ENCODE measurements at regions not wholly inside any gene's neighbourhood (a gene's known extent, or its start where the extent isn't known, plus 50 kb on each side); places are given as distances from the start of the nearest gene placed in this dataset.

GRCh38 chr16:13791095-13791494 lies 128.9 kb upstream of the ERCC4 start:
- H3K27ac ChIP-seq: no peak overlapping the region
- no peak for TF ChIP-seq CTCF (IDR thresholded peaks at IDR 0.05)
- no peak overlapping the region for H3K4me3 ChIP-seq (ENCODE audit: low read depth, low read length)
- no peak overlapping the region for H3K9ac ChIP-seq
- H3K4me2 ChIP-seq (ENCODE audit: low read length): no peak overlapping the region
- no peaks in the 10 kb centered on the region for H3K4me1 ChIP-seq
- H3K36me3 ChIP-seq (ENCODE audit: control insufficient read depth, insufficient read depth, low read length): no peaks in the 10 kb centered on the region
- H3K9me3 ChIP-seq (ENCODE audit: control insufficient read depth, low read length): no peaks in the 10 kb centered on the region
- H2AFZ ChIP-seq: no peak overlapping the region
- no peaks in the 10 kb centered on the region for H3K27me3 ChIP-seq (ENCODE audit: control insufficient read depth, insufficient read depth, low read length)
- no peaks in the 10 kb centered on the region for H3K79me2 ChIP-seq

GRCh38 chr16:13793841-13794409 lies 126.0 kb upstream of the ERCC4 start:
- H3K9ac ChIP-seq: no peak overlapping the region
- H3K27ac ChIP-seq: no peak overlapping the region
- no peaks in the 10 kb centered on the region for H3K4me1 ChIP-seq
- no peaks in the 10 kb centered on the region for H3K9me3 ChIP-seq (ENCODE audit: control insufficient read depth, low read length)
- no peaks in the 10 kb centered on the region for H3K79me2 ChIP-seq
- no peak overlapping the region for H3K4me3 ChIP-seq (ENCODE audit: low read depth, low read length)
- H2AFZ ChIP-seq: no peak overlapping the region
- H3K36me3 ChIP-seq (ENCODE audit: control insufficient read depth, insufficient read depth, low read length): no peaks in the 10 kb centered on the region
- no peaks in the 10 kb centered on the region for H3K27me3 ChIP-seq (ENCODE audit: control insufficient read depth, insufficient read depth, low read length)
- no peak for TF ChIP-seq CTCF (IDR thresholded peaks at IDR 0.05)
- no peak overlapping the region for H3K4me2 ChIP-seq (ENCODE audit: low read length)

GRCh38 chr16:13795131-13795530 lies 124.8 kb upstream of the ERCC4 start:
- no peaks in the 10 kb centered on the region for H3K36me3 ChIP-seq (ENCODE audit: control insufficient read depth, insufficient read depth, low read length)
- no peak overlapping the region for H3K9ac ChIP-seq
- H3K27ac ChIP-seq: no peak overlapping the region
- H3K4me3 ChIP-seq (ENCODE audit: low read depth, low read length): no peak overlapping the region
- H3K4me2 ChIP-seq (ENCODE audit: low read length): no peak overlapping the region
- no peaks in the 10 kb centered on the region for H3K27me3 ChIP-seq (ENCODE audit: control insufficient read depth, insufficient read depth, low read length)
- no peaks in the 10 kb centered on the region for H3K4me1 ChIP-seq
- no peaks in the 10 kb centered on the region for H3K9me3 ChIP-seq (ENCODE audit: control insufficient read depth, low read length)
- no peaks in the 10 kb centered on the region for H3K79me2 ChIP-seq
- no peak overlapping the region for H2AFZ ChIP-seq
- no peak for TF ChIP-seq CTCF (IDR thresholded peaks at IDR 0.05)

- Histone ChIP-seq H3K4me1 (no peaks in the 10 kb centered on the region), H3K36me3 (ENCODE audit: control insufficient read depth, insufficient read depth, low read length) (no peaks in the 10 kb centered on the region), H3K4me2 (ENCODE audit: low read length) (no peak overlapping the region), H3K9ac (no peak overlapping the region), H3K27ac (no peak overlapping the region), H2AFZ (no peak overlapping the region), H3K4me3 (ENCODE audit: low read depth, low read length) (no peak overlapping the region), H3K27me3 (ENCODE audit: control insufficient read depth, insufficient read depth, low read length) (no peaks in the 10 kb centered on the region), H3K79me2 (no peaks in the 10 kb centered on the region), H3K9me3 (ENCODE audit: control insufficient read depth, low read length) (no peaks in the 10 kb centered on the region)
- TF ChIP-seq CTCF (IDR thresholded peaks at IDR 0.05): no peak
Observed at GRCh38 chr16:13797718-13798117, 122.2 kb upstream of the ERCC4 start.

GRCh38 chr16:13798211-13798610 lies 121.7 kb upstream of the ERCC4 start:
- Histone ChIP-seq H3K4me1 (no peaks in the 10 kb centered on the region), H3K27ac (no peak overlapping the region), H3K9ac (no peak overlapping the region), H3K9me3 (ENCODE audit: control insufficient read depth, low read length) (no peaks in the 10 kb centered on the region), H3K27me3 (ENCODE audit: control insufficient read depth, insufficient read depth, low read length) (no peaks in the 10 kb centered on the region), H3K79me2 (no peaks in the 10 kb centered on the region), H3K4me2 (ENCODE audit: low read length) (no peak overlapping the region), H2AFZ (no peak overlapping the region), H3K4me3 (ENCODE audit: low read depth, low read length) (no peak overlapping the region), H3K36me3 (ENCODE audit: control insufficient read depth, insufficient read depth, low read length) (no peaks in the 10 kb centered on the region)
- no peak for TF ChIP-seq CTCF (IDR thresholded peaks at IDR 0.05)
